ENCODE measurements at regions not wholly inside any gene's neighbourhood (a gene's known extent, or its start where the extent isn't known, plus 50 kb on each side); places are given as distances from the start of the nearest gene placed in this dataset.

DNA sequence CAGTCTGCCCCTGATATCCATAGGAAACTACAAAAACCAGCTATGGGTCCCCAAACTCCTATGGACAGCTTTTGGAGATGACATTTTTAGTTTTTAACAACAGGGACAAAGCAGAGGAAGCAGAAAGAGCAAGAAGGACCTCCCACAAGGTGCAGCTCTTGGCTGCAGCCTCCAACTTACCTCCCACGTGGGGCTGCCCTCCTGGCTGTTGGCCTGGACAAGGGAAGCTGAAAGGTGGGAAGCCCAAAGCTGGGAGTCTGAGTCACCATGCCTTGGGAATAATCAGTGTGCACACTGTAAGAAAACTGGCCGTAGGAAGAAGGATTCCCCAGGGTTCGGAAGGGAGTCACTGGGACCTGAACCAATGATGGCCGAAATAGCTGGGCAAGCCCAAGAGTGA is 51.8 kb upstream of the PAX1 start:
- no peak for DNase-seq

DNA sequence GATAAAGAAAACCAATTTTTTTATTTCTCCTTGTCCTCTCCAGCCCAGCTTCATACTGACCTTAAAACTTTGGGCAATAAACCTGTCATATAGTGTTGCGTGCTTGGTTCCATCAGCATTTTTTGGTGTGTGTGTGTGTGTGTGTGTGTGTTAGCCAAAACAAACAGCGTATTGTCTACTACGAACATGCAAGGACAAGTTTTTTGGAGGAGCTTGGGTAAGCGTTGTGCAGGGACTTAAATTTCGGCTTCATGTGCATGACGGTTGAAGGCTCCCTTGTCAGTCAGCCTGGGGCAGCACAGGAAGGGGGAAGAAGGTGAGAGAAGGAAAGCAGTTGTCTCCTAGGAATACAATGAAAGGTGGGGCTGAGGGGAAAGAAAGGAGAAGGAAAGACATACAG is 62.0 kb upstream of the PAX1 start:
- no peak for DNase-seq

- no peak for DNase-seq
These were observed 64.9 kb upstream of the PAX1 start for GRCh38 chr20:21640556-21640955.

DNA sequence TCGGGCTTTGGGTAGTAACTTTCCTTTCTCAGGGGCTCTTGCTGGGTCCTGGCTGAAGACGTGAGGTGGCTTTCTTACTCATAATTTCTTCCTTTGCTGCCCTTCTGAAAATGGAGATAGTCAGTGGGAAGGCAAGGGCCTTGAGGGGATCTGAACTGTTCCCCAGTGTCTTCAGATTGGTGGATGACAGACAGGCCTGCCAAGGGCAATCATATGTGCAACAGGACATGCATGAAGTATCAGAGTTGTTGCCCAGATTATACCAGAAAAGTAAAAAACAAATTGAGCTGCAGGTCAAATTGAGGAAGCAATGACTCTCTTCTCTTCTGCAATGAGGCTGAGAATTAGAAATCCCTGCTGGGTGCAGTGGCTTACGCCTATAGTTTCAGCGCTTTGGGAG is 71.6 kb upstream of the PAX1 start:
- DNase-seq = no peak

GRCh38 chr20:21632735-21633053 is 72.8 kb upstream of the PAX1 start:
- no peak for DNase-seq

DNA sequence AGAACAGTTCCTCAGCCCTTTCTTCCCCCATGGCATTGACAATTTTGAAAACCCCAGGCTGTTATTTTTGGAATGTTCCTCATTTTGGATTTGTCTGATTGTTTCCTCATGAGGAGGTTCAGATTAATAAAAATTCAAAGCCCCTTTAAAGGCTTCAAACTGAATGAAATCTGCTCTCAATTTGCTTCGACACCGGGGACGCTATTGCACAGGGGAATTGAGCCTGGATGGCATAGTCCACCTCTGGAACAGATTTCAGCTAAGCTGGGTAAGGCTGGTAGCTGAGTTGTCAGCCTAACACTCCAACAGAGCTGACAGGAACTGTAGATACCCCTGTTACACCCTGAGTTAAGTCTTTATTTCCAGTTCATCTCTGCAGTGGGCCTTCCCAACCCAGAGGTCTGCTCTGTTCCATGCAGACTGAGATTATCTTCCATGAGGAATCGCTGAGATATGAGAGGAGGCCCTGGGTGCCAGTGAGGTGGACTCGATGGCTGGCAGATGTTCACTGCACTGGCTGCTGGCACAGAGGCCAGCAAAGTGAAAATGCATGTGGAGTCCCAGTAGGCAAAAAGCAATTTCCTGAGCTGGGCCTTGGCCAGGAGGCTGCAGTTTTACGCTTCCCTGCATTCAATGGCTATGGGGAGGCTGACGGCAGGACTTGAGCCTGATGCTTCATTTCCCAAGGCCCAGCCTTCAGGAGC is 73.3 kb upstream of the PAX1 start:
- DNase-seq = no peak

DNA sequence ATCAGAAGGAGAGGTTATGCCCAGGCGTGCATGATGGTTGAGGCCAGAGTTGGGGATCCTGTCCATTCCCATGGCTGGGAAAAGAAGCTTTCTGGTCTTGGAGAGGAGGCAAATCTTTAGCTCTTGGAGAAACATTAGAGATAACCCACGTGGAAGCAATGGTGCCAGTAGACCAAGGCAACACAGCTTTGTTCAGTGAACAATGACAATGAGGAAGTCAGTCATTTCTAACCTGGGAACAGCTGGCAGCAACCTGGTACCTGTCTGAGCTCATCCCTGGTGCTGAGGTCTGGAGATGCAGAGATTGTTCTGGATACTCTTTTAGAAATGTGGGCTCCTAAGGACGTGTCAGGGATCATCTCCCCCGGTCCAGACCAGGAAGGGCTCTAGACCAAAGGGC is 76.7 kb upstream of the PAX1 start:
- DNase-seq = no peak

GRCh38 chr20:21623781-21624094 is 81.7 kb upstream of the PAX1 start:
- DNase-seq = no peak

GRCh38 chr20:21623074-21623780 is 82.2 kb upstream of the PAX1 start:
- DNase-seq = peak; percentile 3 to 29 (median 16)

GRCh38 chr20:21622097-21622857 is 83.2 kb upstream of the PAX1 start:
- no peak for DNase-seq

DNA sequence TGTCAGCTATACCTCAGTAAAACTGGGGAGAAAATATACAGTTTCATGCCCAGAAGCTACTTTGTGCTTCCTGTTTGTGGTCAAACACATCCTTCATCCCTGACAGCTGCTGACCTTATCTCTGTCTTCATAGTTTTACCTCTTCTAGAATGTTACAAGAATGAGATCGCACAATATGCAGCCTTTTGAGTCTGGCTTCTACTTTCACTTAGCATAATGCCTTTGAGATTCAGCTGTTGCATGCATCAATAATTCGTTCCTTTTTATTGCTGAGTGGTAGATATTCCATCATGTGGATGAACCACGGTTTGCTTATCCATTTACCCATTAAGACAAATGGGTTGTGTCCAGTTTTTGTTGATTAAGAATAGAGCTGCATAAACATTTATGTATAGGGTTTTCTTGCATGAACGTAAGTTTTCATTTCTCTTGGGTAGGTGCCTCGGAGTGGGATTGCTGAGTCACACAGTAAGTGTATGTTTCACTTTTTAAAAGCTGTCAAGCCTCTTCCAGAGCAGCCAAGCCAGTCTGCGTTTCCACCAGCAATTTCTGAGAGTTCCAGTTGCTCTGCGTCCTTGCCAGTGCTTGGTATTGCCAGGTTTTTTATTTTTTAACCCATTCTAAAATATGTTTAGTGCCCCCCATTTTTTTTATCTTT is 86.6 kb upstream of the PAX1 start:
- no peak for DNase-seq

DNA sequence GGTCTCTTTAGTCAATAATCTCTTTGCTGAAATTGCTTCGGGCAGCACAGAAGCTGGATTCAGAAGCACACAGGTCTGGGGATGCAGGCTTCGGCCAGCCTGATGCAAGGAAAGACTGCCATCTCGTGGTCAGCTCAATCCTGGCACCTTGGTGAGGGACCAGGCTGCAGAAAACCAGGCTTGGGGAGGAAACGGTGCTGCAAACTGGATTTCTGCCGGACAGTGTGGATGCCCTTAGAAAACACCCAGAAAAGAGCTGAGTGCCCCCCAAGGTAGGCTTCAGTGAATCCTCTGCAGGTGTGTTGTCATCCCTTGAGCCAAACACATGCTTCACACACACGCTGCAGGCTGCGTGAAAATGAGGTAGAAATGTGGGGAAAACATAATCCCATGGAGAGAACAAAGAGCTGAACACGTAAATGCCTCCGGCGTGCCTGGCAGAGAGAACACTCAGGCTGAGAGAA is 89.8 kb upstream of the PAX1 start:
- peak; percentile 27 to 55 (median 42) for DNase-seq

DNA sequence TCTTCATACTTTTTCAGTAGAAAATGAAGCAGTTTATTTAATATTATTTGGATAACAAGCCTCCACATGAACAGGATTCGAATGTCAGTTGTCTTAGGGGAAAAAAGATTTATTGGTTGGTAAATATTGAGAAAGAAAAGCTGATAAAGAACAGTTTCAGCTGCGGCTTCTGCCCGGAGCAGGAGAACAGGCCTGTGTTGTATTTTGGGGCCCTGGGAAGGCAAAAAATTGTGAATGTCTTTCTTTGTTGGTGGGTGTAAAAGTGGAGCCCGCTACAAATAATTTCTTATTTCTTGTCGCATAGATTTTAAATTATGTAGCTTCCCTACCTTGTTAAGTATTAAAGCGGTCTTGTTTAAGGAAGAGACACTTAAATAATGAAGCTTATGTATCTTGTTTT is 90.5 kb upstream of the PAX1 start:
- no peak for DNase-seq

GRCh38 chr20:21613512-21613911 is 92.0 kb upstream of the PAX1 start:
- DNase-seq = peak in 1 of 3 donors; percentile 20

DNA sequence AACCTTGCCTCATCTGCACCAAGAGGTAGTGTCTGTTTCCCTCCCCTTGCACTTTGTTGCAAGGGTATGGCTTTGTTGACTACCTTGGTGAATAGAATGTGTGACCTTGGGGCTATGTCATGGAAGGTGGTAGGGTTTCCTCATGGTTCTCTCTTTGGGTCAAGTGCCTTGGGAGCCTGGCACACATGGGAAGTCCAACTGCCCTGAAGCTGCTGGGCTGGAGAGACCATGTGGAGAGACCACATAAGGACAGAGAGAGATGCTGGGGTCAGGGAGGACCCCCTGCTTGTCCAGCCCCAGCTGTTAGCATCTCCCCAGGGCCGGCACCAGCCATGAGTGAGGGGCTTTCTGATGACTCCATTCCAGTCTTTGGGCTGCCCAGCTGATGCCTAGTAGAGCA is 95.5 kb upstream of the PAX1 start:
- no peak for DNase-seq

- no peak for DNase-seq
These were observed 95.4 kb upstream of the NKX2-2 start for GRCh38 chr20:21609221-21609620.

GRCh38 chr20:21608777-21609176 is 94.9 kb upstream of the NKX2-2 start:
- DNase-seq = no peak

DNA sequence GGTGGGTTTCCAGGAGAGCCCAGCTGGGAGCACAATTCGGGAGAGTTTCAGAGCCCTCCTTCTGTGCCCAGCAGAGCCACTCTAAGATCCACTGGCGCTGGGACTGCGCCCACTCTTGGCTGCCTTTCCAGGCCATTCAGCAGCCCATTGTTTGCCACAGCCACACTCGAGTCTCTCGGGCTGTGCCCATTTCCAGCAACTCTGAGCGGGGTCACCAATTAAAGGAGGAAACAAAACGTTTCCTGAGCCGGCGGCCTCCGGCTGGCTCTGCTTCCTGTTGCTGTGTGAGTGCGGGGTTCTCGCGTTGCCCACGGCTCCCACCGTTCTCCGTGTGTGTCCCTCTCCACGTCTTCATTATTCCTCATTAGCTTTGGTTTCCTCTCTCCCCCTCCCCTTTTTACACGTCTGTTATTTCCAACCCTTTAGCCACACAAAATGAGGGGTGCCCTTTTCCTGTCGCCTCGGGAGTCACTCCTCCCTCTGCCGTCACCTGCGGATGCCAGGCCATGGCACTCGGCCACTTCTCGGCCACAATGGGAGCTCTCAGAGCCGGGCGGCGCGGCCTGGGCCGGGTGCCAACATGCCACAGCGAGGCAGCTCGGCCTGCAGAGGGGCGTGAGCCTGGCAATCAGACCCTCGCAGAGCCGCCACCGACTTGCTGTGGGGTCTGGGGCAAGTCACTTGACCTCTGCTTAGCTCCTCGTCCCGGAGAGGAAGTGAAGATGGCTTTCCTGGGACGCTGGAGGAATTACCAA is 94.3 kb upstream of the NKX2-2 start:
- no peak for DNase-seq

DNA sequence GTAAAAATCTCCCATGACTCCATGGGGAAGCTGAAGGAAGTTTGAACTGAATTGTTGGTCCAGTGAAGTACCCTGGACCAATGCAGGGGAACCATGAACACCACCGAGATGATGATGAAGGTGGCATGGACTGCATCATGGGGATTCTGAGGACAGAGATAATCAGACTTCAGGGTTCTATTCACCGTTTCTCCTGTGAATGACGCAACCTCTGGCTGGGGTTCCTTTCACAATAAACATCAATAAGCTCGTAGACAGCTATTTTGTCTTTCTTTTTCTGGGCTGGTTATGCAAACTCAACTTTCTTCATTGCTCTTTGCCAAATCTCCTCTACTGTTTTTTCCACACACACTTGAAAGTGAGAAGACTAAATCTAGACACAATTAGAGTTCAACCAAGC is 87.9 kb upstream of the NKX2-2 start:
- no peak for DNase-seq

DNA sequence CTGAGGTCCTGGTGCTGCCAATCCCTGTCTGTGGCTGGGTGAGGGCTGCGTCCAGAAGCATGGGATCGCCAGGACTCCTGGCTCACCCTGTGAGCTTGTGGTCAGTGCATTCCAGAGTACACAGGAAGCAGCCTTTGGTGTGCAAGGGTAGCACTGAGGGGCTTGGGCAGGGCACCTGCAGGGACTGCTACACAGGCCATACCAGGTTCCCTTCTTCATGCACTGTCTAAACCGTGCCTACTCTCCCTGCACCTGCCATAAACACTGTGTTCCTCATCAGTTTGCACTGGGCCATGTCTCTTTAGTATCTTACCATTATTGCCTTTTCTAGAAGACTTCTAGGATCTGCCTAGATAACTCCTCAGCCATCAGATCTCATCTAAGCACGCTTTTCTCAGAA is 72.8 kb upstream of the NKX2-2 start:
- DNase-seq = no peak

GRCh38 chr20:21583486-21584168 is 69.8 kb upstream of the NKX2-2 start:
- DNase-seq = no peak

DNA sequence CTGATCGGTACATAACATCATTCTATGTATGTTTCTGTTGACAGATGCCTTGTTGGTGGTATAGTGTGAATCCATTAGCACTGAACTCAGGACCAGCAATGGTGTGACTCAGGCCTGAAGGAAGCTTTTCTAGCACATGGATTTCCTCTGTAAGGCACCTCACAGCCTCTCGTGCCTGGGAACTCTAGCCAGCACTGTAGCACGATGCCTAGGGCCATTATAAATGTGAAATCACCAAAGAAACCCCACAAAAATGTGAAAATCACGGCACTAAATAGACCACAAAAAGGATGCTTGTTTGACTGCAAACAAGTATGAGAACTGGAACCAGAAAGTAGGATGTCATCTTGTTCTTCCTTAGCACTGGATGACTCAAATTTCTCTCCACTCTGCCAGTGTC is 63.7 kb upstream of the NKX2-2 start:
- no peak for DNase-seq
